ENCODE measurements at regions not wholly inside any gene's neighbourhood (a gene's known extent, or its start where the extent isn't known, plus 50 kb on each side); places are given as distances from the start of the nearest gene placed in this dataset.

DNA sequence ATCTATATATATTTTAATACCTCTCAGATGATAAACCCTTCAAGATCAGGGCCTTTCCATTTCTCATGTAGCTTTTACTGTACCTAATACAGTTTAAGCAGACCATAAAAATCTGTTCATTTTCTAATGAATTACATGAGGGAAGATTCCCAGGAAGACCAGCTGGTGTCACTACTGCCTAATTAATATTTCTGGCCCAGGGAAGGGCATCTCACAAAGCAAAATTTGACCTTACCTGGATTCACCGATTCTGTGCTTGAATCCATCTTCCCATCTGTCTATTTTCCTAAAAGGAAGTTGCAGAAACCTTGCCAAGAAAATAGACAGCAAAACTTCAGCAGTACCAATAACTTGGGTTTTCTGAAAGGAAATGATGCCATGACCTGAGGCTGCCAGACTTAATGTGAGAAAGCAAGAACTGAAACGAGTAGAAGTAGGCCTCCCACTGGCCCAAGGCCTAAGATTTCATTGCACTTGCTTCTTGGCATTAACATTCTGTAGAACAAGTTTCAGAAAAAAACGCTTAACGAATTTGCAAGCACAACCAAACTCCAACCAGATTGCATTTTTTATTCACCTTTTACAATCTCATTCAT is 83.0 kb upstream of the GLIS3 start:
- DNase-seq: no peak

DNA sequence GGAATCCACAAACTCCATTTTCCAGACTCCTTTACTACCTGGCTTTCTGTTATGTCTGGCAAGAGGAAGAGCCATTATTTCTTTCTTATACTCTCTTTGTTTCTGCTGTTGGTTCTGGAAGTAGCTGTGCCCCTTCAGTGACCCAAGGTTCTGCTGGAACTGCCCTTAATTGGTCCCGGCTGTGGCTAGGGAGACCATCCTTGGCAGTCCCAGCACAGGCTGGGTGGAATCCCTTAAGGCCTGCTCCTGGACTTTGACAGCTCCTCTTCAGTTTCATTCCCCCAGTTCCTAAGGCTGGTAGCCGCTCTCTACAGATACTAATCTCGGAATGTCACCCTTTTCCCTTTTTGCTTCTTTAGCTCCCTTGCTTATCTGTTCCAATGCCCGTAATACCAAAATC is 81.9 kb upstream of the GLIS3 start:
- no peak for DNase-seq

DNA sequence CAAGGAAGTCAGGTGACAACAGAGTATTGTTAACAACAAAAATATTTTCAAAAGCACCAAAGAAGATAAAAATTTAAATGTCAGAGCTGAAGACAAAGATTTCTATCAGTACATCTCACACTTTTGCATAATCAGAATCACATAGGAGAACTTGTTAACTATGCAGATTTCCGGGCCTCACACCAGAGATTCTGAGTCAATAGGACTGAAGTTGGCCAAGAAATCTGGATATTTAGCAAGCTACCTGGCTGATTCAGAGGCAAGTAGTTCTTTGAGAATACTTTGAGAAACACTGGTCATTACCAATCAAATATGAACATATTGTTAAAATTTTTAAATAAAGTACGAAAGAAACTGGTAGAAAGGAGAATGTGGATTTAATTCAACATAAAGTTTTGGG is 80.5 kb upstream of the GLIS3 start:
- no peak for DNase-seq

DNA sequence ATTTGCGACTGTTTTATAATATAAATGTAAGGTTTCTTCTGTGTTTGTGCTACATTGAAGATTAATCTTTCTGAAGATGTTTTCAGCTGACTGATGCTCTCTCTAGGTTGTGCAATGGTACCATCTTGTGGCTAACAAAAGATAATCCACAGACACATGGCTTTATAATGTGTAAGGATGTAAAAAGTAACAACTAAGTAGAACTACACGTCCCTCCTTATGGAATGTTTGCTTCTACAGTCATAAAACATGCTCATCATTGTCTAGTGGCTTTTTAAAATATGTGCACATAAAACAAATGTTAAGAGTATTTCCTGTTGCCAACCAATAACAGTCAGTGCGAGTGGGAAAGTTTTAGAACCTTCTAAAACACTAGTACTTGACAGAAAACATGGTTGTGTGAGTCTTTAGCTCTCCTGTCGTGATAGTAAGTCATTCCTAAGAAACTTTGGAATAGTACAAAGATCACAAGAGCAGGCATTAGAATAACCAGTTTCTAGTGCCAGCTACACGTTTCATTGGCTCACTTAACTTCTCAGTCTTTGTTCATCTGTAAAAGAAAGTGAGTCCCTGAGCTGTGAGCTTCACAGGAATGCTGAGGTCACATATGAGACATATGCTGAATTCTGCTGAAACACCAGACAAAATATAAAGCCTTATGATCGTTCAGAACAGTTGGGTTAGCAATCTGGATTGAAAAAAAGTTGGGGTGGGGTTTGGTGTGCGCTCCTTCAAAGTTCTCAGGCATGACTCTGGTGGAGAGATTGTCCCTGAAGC is 75.7 kb upstream of the GLIS3 start:
- DNase-seq: peak; percentile 0

DNA sequence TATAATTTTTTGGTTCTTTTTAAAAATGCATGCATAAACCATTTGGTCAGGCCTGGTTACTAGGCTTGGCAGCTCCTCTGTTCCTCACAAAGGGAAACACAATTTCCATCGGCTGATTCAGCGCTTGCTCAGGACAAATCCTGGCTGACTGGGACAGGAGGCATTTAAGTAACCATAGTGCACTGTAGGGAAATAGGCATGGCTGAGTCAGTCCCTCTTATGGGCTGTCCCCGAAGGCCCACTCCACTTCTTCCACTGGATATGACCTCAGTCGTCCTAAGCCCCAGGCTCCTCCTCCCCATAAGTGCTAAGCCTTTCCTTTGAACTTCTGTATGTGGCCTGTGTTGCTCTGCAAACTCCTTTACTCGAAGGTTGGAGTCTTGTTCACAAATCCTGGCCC is 71.2 kb upstream of the GLIS3 start:
- no peak for DNase-seq

DNA sequence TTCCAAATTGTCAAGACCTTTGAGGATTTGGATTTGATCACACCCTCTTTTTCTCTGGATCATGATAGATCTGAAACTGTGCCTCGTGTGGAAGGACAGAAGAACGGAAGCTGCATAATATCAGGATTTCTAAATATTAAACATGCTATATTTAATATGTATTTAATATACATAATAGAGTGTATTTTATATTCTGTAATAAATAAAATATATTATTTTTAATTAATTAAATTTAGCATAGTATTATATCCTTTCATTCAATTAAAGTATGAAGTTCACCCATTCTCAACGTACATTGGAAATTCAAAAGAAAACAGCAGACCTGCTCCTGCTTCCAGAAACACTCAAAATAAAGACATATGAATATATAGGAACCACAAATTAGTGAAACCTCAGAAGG is 70.6 kb upstream of the GLIS3 start:
- no peak for DNase-seq

DNA sequence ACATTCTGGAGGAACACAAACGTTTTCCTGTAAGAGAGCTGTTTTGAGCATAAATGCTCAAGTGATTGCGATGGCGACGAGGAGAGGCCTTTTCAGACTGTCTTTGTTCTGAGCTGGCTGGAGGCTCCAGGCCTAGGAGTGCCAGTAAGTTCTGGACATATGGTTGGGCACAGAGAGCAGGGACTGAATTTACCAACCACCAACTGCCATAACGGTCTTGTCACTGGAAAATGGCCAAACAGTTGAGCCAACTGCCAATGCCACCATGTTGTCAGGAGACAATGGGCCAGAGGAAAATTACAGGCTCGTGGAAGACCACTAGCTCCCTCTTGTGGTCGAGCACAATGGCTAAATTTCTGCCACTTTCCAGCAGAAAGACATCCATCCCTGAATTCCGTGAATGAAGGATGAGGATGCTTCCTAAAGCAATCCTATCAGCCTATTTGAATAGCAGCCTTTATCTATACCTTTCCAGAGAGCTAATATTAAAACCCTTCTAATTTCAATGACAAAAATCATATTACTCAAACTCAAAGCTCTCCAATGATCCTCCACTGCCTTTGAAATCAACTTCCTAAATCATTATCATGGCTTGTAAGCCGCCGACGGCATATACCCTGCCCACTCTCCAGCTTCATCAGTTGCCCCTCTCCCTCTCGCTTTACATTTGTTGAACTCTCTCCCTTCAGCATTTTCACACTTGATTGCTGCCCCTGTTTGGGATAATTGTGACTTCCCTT is 66.9 kb upstream of the GLIS3 start:
- peak; percentile 1 for DNase-seq

DNA sequence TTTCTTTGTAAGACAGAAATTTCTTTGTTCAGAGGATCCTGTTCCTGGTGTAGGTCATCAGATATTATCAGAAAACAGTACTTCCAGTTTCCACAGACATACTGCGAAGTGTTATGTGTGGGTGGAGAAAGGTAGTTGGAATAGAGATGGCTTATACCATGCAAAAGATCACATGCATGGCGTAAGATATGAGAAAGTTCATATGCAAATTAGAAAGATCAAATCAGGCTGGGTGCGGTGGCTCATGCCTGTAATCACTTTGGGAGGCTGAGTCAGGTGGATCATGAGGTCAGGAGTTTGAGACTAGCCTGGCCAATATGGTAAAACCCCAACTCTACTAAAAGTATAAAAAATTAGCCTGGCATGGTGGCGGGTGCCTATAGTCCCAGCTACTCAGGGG is 65.2 kb upstream of the GLIS3 start:
- DNase-seq: no peak

DNA sequence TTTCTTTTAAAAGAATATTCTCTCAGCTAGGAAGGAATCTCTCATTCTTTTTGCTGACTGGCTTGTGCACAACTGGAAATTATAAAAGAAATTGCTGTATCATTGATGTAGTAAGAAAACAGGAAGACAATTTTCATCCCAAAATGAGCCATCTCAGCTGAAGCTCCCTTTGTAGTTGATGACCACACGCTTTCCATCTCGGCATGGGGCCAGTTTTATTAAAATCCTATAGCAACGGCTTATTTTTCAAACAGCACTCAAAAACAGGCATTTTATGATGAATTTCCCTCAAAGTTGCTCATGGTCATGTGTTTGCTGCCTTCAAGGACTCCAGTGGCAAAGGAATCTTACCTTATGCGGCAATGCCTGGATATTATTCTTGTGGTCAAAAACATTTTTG is 62.4 kb upstream of the GLIS3 start:
- no peak for DNase-seq

DNA sequence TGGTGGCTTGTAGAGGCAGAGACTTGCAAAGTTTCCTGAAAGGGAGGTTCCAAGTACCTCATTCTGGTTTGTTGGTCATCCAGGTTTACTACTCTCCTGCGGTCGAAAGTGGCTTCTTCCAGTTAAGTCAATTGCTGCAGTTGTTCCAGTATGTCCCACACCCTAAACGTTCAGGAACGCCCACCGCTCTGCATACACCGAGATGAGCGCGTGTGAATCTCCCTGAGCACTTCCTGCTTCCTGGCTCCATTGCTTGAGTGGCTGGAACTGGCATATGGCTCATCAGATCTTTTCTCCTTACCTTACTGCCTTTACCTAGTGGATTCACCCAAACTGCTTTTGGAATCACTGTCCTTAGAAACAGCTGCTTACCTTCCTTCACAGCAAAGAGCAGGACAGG is 59.1 kb upstream of the GLIS3 start:
- no peak for DNase-seq

DNA sequence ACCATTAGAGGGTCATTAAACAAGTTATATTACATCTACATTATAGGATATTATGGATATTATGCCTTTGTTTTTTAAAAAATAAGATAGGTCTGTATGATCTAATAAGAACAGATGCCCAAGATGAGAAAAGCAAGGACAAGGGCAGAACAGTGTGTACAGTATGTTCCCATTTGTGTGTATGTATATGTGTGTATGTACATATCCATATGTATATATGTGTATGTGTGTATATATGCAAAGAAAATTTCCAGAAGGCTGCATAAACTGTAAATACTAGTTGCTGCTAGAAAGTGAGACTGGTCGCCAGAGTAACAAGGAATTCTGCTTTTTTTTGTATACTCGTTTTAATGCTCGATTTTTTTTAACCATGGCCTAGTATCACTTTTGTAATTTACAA is 58.1 kb upstream of the GLIS3 start:
- DNase-seq: no peak

DNA sequence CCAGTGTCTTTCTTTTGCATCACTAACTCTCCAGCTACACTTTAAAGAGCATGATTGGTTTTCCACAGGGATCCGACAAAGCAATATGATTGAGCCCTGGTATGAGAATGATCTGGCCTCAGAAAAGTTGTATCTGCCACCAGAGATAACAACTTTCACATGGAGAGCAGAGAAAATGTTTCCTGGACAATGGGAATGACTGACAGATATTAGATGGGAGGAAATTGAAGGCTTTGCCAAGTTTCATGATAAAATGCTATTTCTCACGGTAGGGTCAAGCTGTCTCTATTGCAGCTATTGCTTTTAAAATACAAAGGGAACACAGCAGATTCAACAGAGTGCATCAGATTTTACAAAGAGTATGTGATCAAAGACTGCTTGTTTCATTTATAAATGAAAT is 56.4 kb upstream of the GLIS3 start:
- no peak for DNase-seq

DNA sequence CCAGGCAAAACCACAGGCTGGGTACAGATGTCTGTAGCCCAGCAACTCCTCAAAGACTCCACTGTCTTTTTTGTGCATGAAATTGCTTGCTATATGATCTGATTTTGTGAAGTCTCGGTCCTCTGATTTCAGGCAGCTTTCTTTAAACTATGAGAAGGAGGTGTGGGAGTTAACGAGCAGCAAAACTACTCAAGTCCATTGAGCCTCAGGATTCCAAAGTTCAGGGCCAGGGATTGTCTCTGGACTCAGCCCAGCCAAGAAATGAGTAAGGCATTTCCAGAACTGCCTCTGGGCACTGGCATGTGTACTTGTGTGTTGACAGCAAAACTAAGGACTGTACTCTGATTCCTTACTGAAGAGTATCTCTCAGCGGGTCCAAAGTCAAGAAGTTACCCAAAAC is 53.4 kb upstream of the GLIS3 start:
- DNase-seq: no peak

DNA sequence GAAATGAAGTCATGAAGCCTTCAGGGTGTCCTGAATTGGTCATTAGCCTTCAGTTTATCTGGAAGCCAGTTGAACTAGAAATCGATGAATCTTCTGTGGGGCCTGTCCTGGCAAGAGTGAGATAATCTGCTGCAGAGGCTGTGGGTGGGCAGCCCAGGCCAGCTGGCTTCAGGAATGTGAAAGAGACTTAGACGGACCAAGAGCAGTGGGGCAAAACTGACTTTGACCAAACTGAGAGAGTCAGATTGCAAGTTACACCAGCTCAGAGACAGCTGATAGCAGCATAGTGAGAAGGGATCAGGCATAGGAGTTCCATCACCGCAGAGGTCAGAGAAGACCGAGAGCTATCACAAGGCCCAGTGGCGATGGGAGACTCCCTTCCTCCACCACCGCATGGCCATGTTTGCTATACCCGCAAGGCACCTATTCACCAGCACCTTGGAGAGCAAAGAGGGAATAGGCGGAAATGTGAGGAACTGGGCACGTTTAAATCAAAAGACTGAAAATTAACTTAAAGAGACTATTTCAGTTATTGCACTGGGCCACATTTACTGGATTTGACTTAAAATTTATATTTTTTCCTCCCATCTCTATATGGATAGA is 50.0 kb upstream of the GLIS3 start:
- DNase-seq: no peak

Data from NCI-H510A (cell line).